HL-60 (cell line): ENCODE measurements at regions not wholly inside any gene's neighbourhood (a gene's known extent, or its start where the extent isn't known, plus 50 kb on each side); places are given as distances from the start of the nearest gene placed in this dataset.

ENCODE experiments used
- POLR2AphosphoS5 ChIP-seq: IDR thresholded peaks from 2 replicates; pipeline ENCODE4 v1.6.1; 2012; ENCODE audit warnings: low read depth
- REST ChIP-seq: IDR thresholded peaks from 2 replicates; pipeline ENCODE4 v1.6.1; 2012; ENCODE audit warnings: low read depth; ENCODE audit not compliant: insufficient replicate concordance
- TF ChIP-seq, protein P1 (sequence below): IDR thresholded peaks from one replicate; pipeline ENCODE4 v1.5.1; 2011; ENCODE audit warnings: low read length, control low read depth, inconsistent platforms; ENCODE audit not compliant: insufficient read depth

- TF ChIP-seq, protein P1, sequence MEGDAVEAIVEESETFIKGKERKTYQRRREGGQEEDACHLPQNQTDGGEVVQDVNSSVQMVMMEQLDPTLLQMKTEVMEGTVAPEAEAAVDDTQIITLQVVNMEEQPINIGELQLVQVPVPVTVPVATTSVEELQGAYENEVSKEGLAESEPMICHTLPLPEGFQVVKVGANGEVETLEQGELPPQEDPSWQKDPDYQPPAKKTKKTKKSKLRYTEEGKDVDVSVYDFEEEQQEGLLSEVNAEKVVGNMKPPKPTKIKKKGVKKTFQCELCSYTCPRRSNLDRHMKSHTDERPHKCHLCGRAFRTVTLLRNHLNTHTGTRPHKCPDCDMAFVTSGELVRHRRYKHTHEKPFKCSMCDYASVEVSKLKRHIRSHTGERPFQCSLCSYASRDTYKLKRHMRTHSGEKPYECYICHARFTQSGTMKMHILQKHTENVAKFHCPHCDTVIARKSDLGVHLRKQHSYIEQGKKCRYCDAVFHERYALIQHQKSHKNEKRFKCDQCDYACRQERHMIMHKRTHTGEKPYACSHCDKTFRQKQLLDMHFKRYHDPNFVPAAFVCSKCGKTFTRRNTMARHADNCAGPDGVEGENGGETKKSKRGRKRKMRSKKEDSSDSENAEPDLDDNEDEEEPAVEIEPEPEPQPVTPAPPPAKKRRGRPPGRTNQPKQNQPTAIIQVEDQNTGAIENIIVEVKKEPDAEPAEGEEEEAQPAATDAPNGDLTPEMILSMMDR = no peak
- no peak for TF ChIP-seq POLR2AphosphoS5
- TF ChIP-seq REST = no peak
Observed at GRCh38 chr5:124239572-124239971, 506.9 kb downstream of the ZNF608 start.
